GM12873 (cell line): ENCODE measurements at regions not wholly inside any gene's neighbourhood (a gene's known extent, or its start where the extent isn't known, plus 50 kb on each side); places are given as distances from the start of the nearest gene placed in this dataset.
A peak's percentile ranks its signal among the peaks of the same experiment; 100 is the strongest.

Experiments used
- CTCF ChIP-seq: IDR thresholded peaks from 2 replicates; pipeline ENCODE4 v1.5.1; 2012; ENCODE audit warnings: low read depth, mild to moderate bottlenecking, moderate library complexity, low read length, control low read depth; ENCODE audit not compliant: insufficient read depth; ENCODE audit errors: missing control alignments

- peak; percentile 23 for TF ChIP-seq CTCF
These were observed 138.7 kb upstream of the E2F7 start for GRCh38 chr12:77204083-77204482.

- no peak for TF ChIP-seq CTCF
These were observed 137.2 kb upstream of the E2F7 start for GRCh38 chr12:77202457-77203060.

GRCh38 chr12:77189901-77190416 lies 124.6 kb upstream of the E2F7 start:
- no peak for TF ChIP-seq CTCF

- TF ChIP-seq CTCF = no peak
These were observed 124.1 kb upstream of the E2F7 start for GRCh38 chr12:77189458-77189857.

GRCh38 chr12:77179515-77179914 lies 114.1 kb upstream of the E2F7 start:
- TF ChIP-seq CTCF = no peak

- TF ChIP-seq CTCF = no peak
These were observed 102.4 kb upstream of the E2F7 start for GRCh38 chr12:77167801-77168200.

- no peak for TF ChIP-seq CTCF
These were observed 101.3 kb upstream of the E2F7 start for GRCh38 chr12:77166696-77167095.
